K562 (cell line): ENCODE measurements at regions not wholly inside any gene's neighbourhood (a gene's known extent, or its start where the extent isn't known, plus 50 kb on each side); places are given as distances from the start of the nearest gene placed in this dataset.

Source experiments
- KAT8 ChIP-seq: fragments of 450-650 bp; IDR thresholded peaks from 2 replicates; pipeline ENCODE4 v1.6.1; 2016; ENCODE audit warnings: low read depth, mild to moderate bottlenecking
- PHF21A ChIP-seq: fragments of 450-650 bp; IDR thresholded peaks from 2 replicates; pipeline ENCODE4 v1.6.1; 2017; ENCODE audit warnings: low read depth, borderline replicate concordance
- ZNF830 ChIP-seq: fragments of 250-450 bp; sonication (Bioruptor Pico); IDR thresholded peaks from 2 replicates; pipeline ENCODE4 v1.5.0; 2021; ENCODE audit warnings: mild to moderate bottlenecking

- TF ChIP-seq ZNF830 (CRISPR knock-in tag) = no peak
- TF ChIP-seq PHF21A = no peak
- TF ChIP-seq KAT8 = no peak
Measured at GRCh38 chr1:61579802-61580201, 145.1 kb downstream of the TM2D1 start.
